Inflammatory macrophage treated with lipopolysaccharide for 4 hours (primary cell): ENCODE measurements at regions not wholly inside any gene's neighbourhood (a gene's known extent, or its start where the extent isn't known, plus 50 kb on each side); places are given as distances from the start of the nearest gene placed in this dataset.

Experiments used
- DNase-seq: peaks from one replicate; pipeline ENCODE4 v3.0.0-alpha.2; 2020

- no peak for DNase-seq
Observed at GRCh38 chr11:111444040-111444439, 65.0 kb upstream of the POU2AF1 start.

- no peak for DNase-seq
Observed at GRCh38 chr11:111443640-111444039, 64.6 kb upstream of the POU2AF1 start.

- DNase-seq: no peak
Observed at GRCh38 chr11:111443032-111443431, 64.0 kb upstream of the POU2AF1 start.

GRCh38 chr11:111441443-111441842, 62.4 kb upstream of the POU2AF1 start:
- no peak for DNase-seq

- DNase-seq: no peak
Observed at GRCh38 chr11:111440416-111441205, 61.5 kb upstream of the POU2AF1 start.

GRCh38 chr11:111439901-111440300, 60.8 kb upstream of the POU2AF1 start:
- peak; percentile 36 for DNase-seq

GRCh38 chr11:111438846-111439520, 59.9 kb upstream of the POU2AF1 start:
- no peak for DNase-seq

GRCh38 chr11:111438168-111438567, 59.1 kb upstream of the POU2AF1 start:
- DNase-seq: no peak

GRCh38 chr11:111435046-111435698, 56.1 kb upstream of the POU2AF1 start:
- DNase-seq: no peak

- DNase-seq: peak; percentile 79
Observed at GRCh38 chr11:111429066-111429506, 50.0 kb upstream of the POU2AF1 start.
